ENCODE measurements at regions not wholly inside any gene's neighbourhood (a gene's known extent, or its start where the extent isn't known, plus 50 kb on each side); places are given as distances from the start of the nearest gene placed in this dataset.

GRCh38 chr6:72521684-72522083 is 100.2 kb upstream of the KCNQ5 start:
- H3K9me3 Mint-ChIP-seq, result no peaks in the 10 kb centered on the region

GRCh38 chr6:72522735-72523141 is 99.1 kb upstream of the KCNQ5 start:
- Mint-ChIP-seq H3K36me3 (ENCODE audit: low read depth) (no peaks in the 10 kb centered on the region), H3K4me3 (no peak overlapping the region), H3K4me1 (no peaks in the 10 kb centered on the region), H3K27me3 (ENCODE audit: low read depth) (no peaks in the 10 kb centered on the region), H3K27ac (ENCODE audit: unreplicated experiment) (no peak overlapping the region), H3K9me3 (no peaks in the 10 kb centered on the region)
- peak; percentile 39 for TF ChIP-seq CTCF (conservative IDR thresholded peaks at IDR 0.05)
- no peak for DNase-seq (ENCODE audit: low read depth, low spot score)

More at GRCh38 chr6:72521684-72522083, 100.2 kb upstream of the KCNQ5 start:
- no peak for DNase-seq (ENCODE audit: low read depth, low spot score)
- no peak for TF ChIP-seq CTCF (conservative IDR thresholded peaks at IDR 0.05)
- Mint-ChIP-seq H3K4me3 (no peak overlapping the region), H3K27me3 (ENCODE audit: low read depth) (no peaks in the 10 kb centered on the region), H3K27ac (ENCODE audit: unreplicated experiment) (no peak overlapping the region), H3K36me3 (ENCODE audit: low read depth) (no peaks in the 10 kb centered on the region), H3K4me1 (no peaks in the 10 kb centered on the region)

GRCh38 chr6:72524011-72524645 is 97.7 kb upstream of the KCNQ5 start:
- no peak for DNase-seq (ENCODE audit: low read depth, low spot score)
- Mint-ChIP-seq H3K9me3 (no peaks in the 10 kb centered on the region), H3K27ac (ENCODE audit: unreplicated experiment) (no peak overlapping the region), H3K4me3 (no peak overlapping the region), H3K4me1 (no peaks in the 10 kb centered on the region), H3K36me3 (ENCODE audit: low read depth) (no peaks in the 10 kb centered on the region), H3K27me3 (ENCODE audit: low read depth) (no peaks in the 10 kb centered on the region)
- TF ChIP-seq CTCF (conservative IDR thresholded peaks at IDR 0.05), result no peak

GRCh38 chr6:72525821-72526510 is 95.9 kb upstream of the KCNQ5 start:
- H3K9me3 Mint-ChIP-seq, result no peaks in the 10 kb centered on the region
- TF ChIP-seq CTCF (conservative IDR thresholded peaks at IDR 0.05), result no peak
- DNase-seq (ENCODE audit: low read depth, low spot score), result no peak
- H3K4me1 Mint-ChIP-seq, result no peaks in the 10 kb centered on the region
- H3K36me3 Mint-ChIP-seq (ENCODE audit: low read depth), result no peaks in the 10 kb centered on the region
- no peaks in the 10 kb centered on the region for H3K27me3 Mint-ChIP-seq (ENCODE audit: low read depth)
- no peak overlapping the region for H3K27ac Mint-ChIP-seq (ENCODE audit: unreplicated experiment)
- no peak overlapping the region for H3K4me3 Mint-ChIP-seq

- H3K27ac Mint-ChIP-seq (ENCODE audit: unreplicated experiment), result no peak overlapping the region
- no peaks in the 10 kb centered on the region for H3K9me3 Mint-ChIP-seq
- no peaks in the 10 kb centered on the region for H3K4me1 Mint-ChIP-seq
- H3K27me3 Mint-ChIP-seq (ENCODE audit: low read depth), result no peaks in the 10 kb centered on the region
- TF ChIP-seq CTCF (conservative IDR thresholded peaks at IDR 0.05), result no peak
- H3K36me3 Mint-ChIP-seq (ENCODE audit: low read depth), result no peaks in the 10 kb centered on the region
- H3K4me3 Mint-ChIP-seq, result no peak overlapping the region
- no peak for DNase-seq (ENCODE audit: low read depth, low spot score)
Observed at GRCh38 chr6:72530152-72530551, 91.7 kb upstream of the KCNQ5 start.
